ENCODE measurements at regions not wholly inside any gene's neighbourhood (a gene's known extent, or its start where the extent isn't known, plus 50 kb on each side); places are given as distances from the start of the nearest gene placed in this dataset.

GRCh38 chr5:24272741-24273140 lies 372.0 kb downstream of the CDH10 start:
- no peak overlapping the region for H3K27ac ChIP-seq
- TF ChIP-seq, protein P1, sequence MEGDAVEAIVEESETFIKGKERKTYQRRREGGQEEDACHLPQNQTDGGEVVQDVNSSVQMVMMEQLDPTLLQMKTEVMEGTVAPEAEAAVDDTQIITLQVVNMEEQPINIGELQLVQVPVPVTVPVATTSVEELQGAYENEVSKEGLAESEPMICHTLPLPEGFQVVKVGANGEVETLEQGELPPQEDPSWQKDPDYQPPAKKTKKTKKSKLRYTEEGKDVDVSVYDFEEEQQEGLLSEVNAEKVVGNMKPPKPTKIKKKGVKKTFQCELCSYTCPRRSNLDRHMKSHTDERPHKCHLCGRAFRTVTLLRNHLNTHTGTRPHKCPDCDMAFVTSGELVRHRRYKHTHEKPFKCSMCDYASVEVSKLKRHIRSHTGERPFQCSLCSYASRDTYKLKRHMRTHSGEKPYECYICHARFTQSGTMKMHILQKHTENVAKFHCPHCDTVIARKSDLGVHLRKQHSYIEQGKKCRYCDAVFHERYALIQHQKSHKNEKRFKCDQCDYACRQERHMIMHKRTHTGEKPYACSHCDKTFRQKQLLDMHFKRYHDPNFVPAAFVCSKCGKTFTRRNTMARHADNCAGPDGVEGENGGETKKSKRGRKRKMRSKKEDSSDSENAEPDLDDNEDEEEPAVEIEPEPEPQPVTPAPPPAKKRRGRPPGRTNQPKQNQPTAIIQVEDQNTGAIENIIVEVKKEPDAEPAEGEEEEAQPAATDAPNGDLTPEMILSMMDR (IDR thresholded peaks at IDR 0.05): no peak
- TF ChIP-seq ZFX (IDR thresholded peaks at IDR 0.05; ENCODE audit: borderline replicate concordance): no peak

DNA sequence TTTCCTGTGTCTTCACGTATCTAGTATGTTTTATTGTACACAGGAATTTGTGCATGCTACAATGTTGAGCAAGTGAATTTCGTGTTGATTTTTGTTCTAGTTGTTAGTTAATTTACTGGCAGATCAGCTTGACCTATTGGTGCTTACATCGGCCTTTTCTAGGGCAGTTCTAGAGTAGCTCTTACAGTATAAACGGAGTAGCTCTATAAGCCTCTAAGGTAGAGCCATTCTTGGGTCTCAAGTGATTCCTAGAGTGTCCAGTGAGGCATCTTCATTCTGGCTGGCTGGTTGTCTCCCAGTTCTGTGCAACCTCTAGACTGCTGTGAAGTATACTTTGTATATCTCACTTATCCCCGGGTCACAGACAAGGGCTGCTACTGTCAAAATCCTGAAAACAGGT lies 364.6 kb downstream of the CDH10 start:
- no peak overlapping the region for H3K27ac ChIP-seq
- TF ChIP-seq ZFX (IDR thresholded peaks at IDR 0.05; ENCODE audit: borderline replicate concordance): no peak
- TF ChIP-seq, protein P1 (IDR thresholded peaks at IDR 0.05): no peak

GRCh38 chr5:24281818-24282217 lies 363.0 kb downstream of the CDH10 start:
- no peak for TF ChIP-seq ZFX (IDR thresholded peaks at IDR 0.05; ENCODE audit: borderline replicate concordance)
- TF ChIP-seq, protein P1 (IDR thresholded peaks at IDR 0.05): no peak

GRCh38 chr5:24289582-24290335 lies 355.0 kb downstream of the CDH10 start:
- TF ChIP-seq ZFX (IDR thresholded peaks at IDR 0.05; ENCODE audit: borderline replicate concordance): no peak
- TF ChIP-seq, protein P1 (IDR thresholded peaks at IDR 0.05): no peak
- no peak overlapping the region for H3K27ac ChIP-seq

More at GRCh38 chr5:24281818-24282217, 363.0 kb downstream of the CDH10 start:
- H3K27ac ChIP-seq: no peak overlapping the region

DNA sequence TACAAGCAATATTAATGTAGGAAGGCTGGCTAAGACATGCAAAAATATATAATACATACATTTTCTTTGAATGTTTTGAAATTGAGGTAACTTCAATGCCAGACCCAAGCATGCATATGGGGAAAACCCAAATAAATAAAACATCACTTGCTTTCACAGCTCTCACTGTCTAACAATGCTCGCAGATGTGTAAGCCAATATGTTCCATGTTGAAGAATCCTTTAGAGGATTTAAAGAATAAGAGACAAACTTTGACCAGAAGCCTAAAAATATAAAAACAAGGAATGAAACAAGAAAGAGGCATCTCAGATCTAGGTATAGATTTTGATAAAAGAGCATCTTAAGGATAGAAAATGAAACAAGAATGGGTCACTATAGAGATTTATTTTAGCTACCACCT lies 354.2 kb downstream of the CDH10 start:
- TF ChIP-seq, protein P1 (IDR thresholded peaks at IDR 0.05): no peak
- no peak for TF ChIP-seq ZFX (IDR thresholded peaks at IDR 0.05; ENCODE audit: borderline replicate concordance)

GRCh38 chr5:24291916-24292315 lies 352.9 kb downstream of the CDH10 start:
- H3K27ac ChIP-seq: no peak overlapping the region
- no peak for TF ChIP-seq ZFX (IDR thresholded peaks at IDR 0.05; ENCODE audit: borderline replicate concordance)
- TF ChIP-seq, protein P1 (IDR thresholded peaks at IDR 0.05): no peak

More for the DNA sequence above, 354.2 kb downstream of the CDH10 start:
- H3K27ac ChIP-seq: no peak overlapping the region

DNA sequence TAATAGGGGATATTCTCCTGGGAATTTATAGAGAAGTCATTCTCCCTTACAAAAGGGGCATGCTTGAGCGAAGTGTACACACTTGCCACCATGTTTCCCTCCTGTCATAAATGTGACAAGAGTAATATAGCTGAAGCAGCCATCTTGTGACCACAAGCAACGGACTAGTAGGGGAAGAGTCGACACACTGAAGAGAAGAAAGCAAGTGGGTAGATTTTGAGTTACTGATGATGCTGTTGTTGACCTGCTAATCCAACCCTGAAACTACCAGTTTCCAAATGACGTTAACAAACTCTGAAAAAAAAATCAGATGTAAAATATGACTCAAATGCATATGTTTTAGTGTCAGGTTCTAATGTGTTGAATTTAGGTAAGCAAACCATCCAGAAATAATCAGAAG lies 350.4 kb downstream of the CDH10 start:
- H3K27ac ChIP-seq: no peak overlapping the region
- no peak for TF ChIP-seq ZFX (IDR thresholded peaks at IDR 0.05; ENCODE audit: borderline replicate concordance)
- TF ChIP-seq, protein P1 (IDR thresholded peaks at IDR 0.05): no peak

All from 22Rv1 (cell line).